HG03280 (cell line): ENCODE measurements at regions not wholly inside any gene's neighbourhood (a gene's known extent, or its start where the extent isn't known, plus 50 kb on each side); places are given as distances from the start of the nearest gene placed in this dataset.

Source experiments
- ATAC-seq: cut with Tn5 transposase; IDR thresholded peaks from one replicate; pipeline ENCODE4 v1.9.1; 2021; ENCODE audit warnings: mild to moderate bottlenecking, moderate library complexity; ENCODE audit not compliant: unreplicated experiment

DNA sequence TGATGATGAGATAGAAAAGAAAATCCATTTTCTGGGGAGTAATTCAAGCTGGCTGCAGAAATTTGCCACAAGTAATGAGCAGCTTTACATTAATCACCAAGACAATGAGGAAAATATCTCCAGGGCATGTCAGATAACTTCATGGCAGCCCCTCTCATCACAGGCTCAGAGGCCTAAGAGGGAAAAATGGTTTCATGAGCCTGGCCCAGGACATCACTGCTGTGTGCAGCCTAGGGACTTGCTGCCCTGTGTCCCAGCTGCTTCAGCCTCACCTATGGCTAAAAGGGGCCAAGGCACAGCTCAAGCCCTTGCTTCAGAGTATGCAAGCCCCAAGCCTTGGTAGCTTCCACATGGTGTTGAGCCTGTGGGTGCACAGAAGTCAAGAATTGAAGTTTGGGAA is 161.7 kb downstream of the OPA1 start:
- ATAC-seq: no peak

DNA sequence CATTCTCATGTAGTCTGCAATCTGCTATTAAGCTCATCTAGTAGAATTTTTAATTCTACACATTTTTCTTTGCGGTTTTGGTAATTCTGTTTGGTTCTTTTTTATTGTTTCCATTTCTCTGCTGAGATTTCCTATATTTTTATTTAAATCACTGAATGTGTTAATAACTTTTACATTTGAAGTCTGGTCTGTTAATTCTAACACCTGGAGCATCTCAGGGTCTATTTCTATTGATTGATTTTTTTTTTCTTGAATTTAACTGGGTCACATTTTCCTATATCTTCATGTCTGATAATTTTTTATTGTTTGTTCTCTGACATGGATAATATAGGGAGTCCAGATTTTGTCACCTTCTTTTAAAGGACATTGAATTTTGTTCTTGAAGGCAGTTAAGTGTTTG is 163.5 kb downstream of the OPA1 start:
- no peak for ATAC-seq

DNA sequence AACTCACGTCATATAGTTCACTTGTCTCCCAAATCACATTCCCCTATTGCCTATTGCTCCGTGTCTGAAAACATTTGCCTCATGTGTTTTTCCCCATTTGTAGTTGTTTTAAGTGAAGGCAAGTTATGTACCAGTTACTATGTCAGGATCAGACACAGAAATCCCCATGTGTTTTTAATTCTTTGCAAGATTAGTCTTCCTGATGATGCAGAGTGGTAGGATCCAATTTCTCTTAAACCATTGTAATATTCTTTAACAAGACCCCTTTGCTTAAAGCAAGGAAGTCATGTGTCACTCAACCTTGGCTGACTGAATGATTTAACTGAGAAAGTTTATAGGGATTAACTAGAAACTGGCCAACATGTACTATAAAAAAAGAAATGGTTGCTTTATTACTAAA is 164.4 kb downstream of the OPA1 start:
- no peak for ATAC-seq

DNA sequence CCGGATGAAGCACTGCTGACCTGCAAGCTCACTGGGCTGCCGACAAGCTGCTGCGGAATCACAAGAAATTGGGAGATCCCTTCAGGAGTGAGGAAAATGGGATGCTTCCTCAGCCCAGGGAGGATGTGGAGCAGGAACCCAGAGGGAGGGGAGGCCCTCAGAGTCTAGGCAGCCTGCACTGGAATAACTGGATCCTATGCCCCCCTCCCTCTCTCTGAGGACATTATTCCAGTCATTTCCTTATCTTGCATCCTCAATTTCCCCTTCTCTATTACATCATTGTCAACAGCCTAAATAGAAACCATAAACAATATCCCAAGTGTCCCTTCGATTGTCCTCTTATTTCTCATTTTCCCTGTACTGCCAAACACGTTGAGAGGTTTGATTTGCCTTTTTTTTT is 169.0 kb downstream of the OPA1 start:
- ATAC-seq: no peak

DNA sequence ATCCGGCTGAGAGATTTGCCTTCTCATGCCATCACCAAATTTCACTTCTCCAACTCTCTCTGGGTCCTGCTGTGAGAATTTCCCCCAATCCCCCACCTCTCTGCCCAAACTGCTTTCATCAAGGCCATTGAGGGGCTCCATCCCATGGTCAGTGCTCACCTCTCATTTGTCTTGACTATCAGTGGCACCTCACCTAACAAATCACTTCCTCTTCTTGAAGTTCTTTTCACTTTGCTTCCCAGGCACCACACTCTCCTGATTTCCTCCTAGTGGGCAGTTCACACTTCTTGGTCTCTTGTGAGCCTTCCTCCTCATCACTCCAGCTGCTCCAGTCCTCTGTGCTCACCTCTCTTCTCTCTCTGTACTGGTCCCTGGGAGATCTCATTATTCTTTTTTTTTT is 169.6 kb downstream of the OPA1 start:
- no peak for ATAC-seq

DNA sequence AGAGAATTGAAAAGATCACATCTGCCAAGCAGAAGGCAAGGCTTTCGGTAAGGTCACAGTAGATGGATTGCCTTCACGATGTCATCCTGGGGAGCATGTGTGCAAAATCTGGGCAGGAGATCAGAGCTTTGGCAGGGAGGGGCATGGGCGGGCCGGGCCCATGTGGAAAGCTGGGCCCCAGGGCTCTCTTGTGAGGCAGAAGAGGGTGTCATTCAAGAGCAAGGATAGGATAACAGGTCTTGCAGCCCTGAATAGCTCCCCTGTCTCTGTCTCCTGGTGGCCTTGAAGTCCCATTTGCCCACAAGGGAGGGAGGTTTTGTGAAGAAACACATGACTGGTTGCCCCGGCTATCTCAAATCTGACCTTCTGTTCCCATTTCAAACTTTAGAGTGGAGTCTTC is 172.0 kb downstream of the OPA1 start:
- no peak for ATAC-seq

DNA sequence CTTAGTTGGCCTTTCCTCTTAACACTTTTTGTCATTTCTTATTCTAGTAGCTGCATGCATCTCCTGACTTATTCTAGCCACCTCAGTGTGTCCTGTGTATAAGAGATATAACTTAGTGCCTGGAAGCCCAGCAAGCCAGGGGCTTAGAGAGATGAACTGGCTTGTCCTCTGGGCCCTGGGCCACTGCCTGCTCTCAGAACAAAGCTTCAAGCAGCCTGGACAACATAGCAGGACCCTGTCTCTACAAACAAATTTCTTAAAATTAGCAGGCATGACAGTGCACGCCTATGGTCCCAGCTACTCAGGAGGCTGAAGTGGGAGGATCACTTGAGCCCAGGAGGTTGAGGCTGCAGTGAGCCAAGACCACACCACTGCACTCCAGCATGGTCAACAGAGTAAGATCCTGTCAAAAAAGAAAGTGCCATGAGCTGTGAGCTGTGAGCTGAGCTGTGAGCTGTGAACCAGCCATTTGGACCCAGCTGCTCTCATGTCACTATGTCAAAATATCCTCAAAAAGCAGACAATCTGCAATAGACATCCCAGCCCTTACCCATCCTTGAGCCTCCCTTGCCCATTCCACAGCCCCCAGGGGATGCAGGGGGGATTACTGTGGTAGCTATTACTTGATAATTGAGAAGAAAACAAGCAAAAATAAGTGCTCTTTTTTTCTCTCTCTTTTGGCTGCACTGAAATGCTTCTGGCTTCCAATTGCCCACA is 174.5 kb downstream of the OPA1 start:
- no peak for ATAC-seq

DNA sequence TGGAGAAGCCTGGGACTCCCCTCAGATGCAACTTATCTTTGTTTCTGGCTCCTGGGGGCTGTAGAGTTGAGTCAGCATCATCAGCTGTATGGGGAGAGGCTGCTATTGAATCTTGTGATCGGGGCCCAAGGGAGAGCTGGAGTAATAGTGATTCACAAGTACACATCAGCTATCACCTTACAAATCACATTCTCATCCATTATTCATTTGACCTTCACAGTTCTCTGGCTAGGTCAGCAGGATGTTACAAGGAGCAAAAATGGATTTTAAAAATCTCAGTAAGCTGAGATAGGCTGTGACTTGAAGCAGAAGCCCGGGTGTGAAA is 175.0 kb downstream of the OPA1 start:
- no peak for ATAC-seq

DNA sequence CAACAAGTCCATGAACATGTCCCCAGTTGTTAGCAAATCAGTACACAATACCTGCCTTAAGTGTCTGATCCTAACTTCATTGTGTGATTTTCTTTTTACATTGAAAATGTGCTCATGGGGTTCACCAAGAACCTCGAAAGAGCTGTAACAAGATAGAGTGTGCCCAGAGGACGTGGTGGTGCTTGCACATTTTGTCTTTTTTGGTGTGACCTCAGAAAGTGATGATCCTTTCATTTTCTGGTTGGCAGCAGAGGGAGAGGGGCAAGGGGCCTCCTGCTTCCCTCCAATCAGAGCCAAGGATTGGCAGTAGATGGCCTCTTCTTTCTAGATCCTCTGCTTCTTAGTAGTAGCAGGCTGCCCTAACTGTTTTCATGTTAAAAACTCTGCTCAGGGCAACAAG is 176.4 kb downstream of the OPA1 start:
- no peak for ATAC-seq

DNA sequence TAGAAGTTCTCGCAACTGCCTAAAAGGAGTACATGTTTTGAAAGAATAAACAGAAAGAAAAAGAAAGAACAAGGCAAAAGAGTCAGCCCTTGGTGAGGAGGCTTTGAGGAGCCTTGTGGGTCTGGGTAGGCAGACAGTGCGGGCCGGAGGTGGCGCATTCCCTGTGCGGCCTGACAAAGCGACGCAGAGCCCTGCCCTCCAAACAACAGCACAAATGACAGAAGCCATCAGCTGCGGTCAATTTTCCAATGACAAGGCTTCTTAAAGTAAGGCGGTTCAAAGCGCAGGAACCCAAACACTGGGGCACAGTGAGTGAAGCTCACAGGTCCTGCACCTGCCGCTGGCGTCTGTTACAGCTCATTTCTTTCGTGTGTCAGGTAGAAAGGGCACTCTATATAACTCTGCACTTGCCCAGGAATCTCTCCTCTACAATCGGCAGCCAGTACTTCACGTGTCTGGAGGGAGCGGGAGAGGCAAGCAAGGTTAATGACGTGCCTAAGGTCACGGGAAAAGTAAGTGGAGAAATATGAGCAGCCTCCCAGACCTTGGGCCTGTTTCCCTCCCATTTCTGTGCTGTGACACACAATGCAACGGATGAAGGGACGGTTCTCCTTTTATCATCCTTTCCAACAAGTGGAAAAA is 178.1 kb downstream of the OPA1 start:
- no peak for ATAC-seq

DNA sequence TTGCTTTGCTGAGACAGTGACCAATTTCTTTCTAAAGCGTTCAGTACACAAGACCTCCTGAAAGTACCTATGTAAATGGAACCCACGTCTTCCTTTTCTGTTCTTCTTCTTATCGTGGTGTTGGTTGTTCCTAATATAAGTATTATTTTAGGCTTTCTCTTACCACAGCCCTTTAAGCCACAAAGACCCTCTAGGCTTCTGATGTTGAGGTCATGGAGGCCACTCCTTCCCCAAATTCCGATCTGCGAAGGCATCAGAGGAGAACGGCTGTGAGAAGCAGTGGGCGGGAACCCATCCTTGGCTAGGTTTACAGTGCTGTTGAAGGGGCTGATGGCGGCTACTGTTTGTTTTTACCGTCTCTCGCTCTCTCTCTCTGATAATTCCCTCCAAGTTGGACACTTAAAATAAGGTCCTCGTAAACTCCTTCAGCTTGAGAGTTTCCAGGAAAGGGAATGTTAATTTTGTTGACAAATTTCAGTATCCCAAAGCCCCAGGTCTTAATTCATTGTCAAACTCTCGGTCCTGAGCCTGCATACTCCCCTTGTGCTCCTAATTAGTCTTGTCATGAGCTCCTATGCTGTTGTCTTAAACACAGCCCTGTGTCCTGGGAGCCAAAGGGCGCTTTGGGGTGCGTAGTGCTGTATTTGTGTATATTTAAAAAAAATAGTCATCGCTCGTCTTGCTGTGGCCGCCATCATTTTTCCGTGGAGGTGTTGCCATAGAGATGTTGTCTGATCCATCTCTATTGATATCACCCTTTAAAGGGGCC is 178.8 kb downstream of the OPA1 start:
- ATAC-seq: no peak

DNA sequence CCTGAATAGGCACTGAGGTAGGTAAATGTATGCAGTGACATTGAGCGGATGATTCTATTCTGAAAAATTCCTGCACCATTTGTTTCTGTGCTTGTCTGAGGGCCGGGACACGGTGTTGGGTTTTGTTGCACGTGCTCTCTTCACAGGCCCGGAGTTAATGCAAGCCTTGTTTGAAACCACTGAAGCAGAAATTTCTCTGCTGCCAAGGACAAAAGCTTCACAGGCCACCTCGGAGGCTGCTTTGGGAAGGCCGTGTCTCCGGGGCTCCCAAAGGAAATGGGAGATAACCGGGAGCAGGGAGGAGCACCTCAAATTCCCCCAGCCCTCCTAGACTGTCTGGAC is 179.4 kb downstream of the OPA1 start:
- no peak for ATAC-seq

DNA sequence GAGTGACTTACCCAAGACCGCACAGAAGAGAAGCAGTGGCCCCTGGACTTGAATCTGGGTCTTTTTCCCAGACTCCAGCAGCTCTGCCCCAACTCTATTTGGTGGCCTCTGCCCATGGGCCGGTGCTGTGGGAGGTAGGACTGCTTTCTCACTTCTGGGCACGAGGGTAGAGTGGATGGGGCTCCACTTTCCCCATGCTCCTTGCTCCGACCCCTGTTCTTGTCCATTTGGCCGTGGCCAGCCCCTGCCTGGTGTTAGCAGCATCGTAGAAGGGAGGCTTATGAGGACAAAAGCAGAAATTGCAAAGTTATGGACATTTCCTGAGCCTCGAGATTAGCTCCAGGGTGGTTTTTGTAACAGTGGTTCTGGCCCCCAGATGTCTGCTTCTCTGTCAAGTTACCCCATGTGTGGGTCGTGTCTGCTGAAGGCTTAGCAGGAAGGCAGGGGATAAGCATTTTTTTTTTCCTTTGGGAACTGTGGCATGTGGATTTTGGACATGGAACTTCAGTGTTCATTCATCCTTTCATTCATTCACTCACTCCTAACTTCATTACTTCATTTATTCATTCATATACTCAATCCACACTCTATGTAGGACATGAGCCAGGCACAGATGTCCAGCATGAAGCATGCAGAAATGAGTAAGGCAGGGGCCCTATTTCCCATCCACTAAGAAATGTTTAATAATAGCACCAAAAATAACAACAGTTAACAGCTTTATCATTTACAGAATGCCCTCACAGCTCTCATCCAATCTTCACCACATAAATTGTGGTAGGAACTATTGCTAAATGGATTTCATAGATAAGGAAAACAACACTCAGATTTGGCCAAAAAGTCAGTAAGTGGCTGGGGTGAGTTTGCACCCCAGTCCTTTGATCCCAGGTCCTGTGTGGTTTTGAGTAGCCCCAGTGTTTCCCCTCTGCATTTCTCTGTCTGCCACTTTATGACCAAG is 180.5 kb downstream of the OPA1 start:
- no peak for ATAC-seq

DNA sequence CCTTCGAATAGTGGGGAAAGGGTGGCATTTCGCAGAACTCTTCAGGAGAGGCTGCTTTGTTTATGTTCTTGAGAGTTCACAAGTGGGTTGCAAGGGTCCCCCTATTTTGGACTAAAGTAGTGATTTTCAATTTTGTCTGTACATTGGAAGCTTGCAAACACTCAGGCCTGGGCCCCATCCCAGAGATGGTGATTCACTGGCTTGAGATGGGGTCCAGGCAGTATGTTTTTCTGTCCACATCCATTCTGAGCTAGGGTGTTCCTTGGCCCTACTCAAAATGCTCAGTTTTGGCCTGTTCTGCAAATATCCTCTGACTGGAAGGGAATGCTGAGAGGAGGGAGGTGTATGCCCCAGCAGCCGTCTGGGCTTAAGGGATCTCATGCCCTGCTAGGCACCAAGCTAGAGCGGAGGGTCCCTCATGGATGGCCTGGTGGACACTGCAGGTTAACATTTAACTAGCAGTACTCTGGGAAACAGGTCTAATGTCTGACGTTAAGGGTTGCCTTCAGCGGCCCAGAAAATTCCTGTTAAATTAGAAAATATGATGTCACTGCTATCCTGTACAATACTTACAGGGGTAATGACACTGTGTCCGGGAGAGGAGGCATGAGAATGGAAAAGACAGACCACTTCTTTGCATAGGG is 181.4 kb downstream of the OPA1 start:
- no peak for ATAC-seq

DNA sequence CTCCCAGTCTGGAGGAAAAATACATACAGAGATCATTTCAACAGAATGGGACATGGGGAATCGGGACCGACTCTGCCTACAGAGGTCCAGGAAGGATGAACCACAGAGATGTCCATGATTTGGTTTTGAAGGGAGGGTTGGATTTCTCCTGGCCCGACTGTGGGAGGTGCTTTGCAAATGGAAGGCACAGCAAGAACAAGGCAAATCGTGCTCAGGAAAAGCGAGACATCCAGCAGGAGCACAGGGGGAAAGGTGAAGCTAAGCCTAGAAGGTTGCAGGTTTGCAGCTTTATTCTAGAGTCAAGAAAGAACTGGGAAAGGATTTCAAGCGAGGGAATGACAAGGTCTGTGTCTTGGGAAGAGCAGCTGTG is 181.9 kb downstream of the OPA1 start:
- ATAC-seq: no peak

DNA sequence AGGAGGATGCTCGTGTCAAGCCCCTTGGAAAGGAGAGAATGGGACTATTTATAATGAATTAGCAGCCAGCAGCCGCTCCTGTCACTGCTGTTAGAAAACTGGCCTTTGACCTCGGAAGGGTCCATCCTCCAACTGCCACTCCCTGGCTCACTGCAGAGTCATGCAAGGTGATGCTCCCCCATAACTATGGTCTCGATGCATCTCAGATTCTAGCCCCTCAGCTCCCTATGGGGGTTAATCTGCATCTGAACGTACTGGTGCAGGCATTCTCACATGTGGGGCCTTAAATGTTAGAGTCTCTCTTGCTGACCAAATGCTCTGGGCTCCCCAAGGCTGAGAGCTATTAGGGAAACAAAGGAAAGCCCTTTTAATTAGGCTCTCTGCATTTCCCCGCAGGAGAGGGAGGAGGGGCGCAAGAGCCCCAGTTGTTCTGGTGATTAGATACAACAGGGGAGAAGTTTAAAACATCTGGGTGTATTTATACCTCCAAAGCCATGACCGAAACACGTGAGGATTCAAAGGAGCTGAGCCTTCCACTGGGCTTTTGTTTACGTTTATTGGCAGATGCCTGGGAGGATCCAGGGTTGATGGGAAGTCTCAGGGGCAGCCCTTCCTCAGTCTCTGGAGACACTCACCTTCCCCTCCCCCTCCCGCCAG is 182.5 kb downstream of the OPA1 start:
- ATAC-seq: no peak

DNA sequence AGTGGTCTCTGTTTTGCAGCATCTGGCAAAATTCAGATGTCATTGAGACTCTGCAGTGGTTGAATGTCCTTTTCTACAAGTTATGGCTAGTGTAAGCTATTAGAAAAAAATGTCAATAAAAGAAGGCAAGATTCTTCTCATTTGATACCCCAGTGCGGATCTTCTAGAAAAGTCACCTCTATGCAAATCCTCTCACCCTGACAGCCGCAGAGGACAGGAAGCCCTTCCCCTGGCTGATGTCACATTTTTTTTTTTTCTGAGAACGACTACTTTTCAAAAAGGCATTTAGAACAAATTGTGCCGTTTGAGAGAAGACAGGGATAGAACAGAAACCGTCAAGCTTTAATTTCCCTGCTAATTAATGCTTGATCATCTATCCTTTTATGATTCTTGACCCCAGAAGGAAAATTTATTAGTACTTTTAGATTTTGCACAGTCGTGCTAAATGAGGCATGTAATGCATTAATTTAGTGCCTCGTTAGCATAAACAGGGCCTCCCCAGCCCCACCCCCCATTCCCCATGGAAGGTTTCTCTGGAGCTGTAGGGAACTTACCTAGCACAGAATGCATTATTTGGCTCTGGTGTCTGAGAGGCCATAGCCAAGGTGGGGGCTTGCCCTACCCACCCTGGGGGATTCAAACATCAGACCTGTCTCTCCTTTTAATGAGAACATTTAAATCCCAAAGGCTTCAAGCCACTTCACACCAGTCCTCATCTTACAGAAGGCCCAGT is 183.8 kb downstream of the OPA1 start:
- ATAC-seq: no peak

DNA sequence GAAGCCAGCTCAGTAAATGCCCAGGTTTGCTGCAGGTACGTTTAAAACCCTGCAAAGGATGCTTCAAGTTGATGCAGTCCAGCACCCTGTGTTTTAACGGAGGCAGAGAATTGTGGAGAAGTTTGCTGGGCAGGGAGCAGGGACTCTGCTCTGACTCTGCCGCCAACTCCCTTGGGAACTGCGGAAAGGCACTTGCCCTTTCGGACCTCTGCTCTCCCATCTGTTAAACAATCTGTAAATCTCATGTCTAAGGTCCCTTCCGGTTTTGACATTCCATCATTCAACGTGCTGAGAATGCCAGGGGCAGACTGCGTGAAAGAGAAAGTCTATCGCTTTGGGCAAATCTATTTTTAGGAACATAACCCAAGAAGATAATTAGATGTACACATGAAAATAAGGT is 184.5 kb downstream of the OPA1 start:
- no peak for ATAC-seq

DNA sequence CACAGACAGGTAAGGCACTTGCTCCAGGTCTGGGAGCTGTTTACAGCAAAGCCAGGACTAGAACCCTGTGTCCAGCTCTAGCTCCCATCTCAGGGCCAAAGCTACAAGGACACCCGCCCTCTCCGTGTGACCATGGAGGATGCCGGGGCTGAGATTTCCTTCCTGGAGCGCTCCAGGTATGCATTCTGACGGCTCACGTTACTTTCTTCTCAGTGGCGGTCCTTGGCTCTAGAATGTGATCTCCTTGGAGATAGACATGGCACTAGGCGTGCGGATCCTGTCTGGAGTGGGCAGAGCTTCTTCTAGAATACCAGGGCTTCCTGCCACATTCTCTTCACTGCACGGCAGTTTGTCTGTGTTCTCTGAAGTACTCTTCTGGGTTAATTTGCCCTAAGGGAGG is 185.7 kb downstream of the OPA1 start:
- ATAC-seq: no peak

DNA sequence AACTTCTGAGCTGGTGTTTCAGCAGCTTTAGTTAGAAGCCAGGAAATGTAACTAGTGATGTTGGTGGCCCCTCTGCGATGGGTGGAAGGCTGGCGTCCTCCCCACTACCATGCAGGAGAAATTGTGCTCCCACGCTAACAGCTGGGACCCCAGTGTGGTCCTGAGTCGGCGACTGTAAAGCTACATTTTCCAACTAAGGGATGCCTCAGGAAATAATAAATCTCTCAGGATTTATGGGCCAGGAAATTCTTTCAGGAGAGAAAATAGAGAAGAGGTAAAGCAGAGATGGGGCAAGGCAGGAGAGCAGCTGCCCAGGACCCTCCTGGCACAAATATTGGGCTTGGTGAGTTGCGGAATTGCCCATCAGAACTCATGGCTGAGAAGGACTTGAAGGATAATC is 186.9 kb downstream of the OPA1 start:
- ATAC-seq: no peak
